ENCODE measurements at regions not wholly inside any gene's neighbourhood (a gene's known extent, or its start where the extent isn't known, plus 50 kb on each side); places are given as distances from the start of the nearest gene placed in this dataset.

GRCh38 chr2:225318440-225318839, 81.1 kb upstream of the NYAP2 start:
- TF ChIP-seq, protein P1, sequence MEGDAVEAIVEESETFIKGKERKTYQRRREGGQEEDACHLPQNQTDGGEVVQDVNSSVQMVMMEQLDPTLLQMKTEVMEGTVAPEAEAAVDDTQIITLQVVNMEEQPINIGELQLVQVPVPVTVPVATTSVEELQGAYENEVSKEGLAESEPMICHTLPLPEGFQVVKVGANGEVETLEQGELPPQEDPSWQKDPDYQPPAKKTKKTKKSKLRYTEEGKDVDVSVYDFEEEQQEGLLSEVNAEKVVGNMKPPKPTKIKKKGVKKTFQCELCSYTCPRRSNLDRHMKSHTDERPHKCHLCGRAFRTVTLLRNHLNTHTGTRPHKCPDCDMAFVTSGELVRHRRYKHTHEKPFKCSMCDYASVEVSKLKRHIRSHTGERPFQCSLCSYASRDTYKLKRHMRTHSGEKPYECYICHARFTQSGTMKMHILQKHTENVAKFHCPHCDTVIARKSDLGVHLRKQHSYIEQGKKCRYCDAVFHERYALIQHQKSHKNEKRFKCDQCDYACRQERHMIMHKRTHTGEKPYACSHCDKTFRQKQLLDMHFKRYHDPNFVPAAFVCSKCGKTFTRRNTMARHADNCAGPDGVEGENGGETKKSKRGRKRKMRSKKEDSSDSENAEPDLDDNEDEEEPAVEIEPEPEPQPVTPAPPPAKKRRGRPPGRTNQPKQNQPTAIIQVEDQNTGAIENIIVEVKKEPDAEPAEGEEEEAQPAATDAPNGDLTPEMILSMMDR (IDR thresholded peaks at IDR 0.05; ENCODE audit: low read depth, low read length) = no peak
- peaks cover 8% of the 10 kb centered on the region; the same call in 1 of the 2 replicates for H3K4me1 ChIP-seq
- no peak overlapping the region for H3K4me3 ChIP-seq (ENCODE audit: low read depth, low read length)
- H3K27me3 ChIP-seq = no peaks in the 10 kb centered on the region
- no peak for DNase-seq
- H3K36me3 ChIP-seq = no peaks in the 10 kb centered on the region
- no peaks in the 10 kb centered on the region for H3K9me3 ChIP-seq

DNA sequence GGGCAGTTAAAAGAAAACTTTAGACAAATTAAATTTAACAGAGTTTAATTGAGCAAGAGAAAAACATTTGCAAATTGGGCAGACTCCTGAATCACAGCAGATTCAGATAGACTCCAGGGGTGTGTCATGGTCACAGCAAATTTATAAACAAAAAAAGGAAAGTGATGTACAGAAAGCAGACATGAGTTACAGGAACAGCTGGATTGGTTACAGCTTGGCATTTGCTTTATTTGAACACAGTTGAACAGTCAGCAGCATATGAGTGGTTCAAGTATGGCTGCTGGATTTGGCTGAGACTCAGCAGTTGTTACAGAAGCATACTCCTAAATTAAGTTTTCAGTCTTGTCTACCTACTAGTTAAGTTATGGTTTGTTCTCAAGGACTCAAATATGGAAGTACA, 82.3 kb upstream of the NYAP2 start:
- TF ChIP-seq, protein P1 (IDR thresholded peaks at IDR 0.05; ENCODE audit: low read depth, low read length) = no peak
- peaks cover 8% of the 10 kb centered on the region; the same call in 1 of the 2 replicates for H3K4me1 ChIP-seq
- no peak overlapping the region for H3K4me3 ChIP-seq (ENCODE audit: low read depth, low read length)
- DNase-seq = no peak
- H3K36me3 ChIP-seq = no peaks in the 10 kb centered on the region
- H3K9me3 ChIP-seq = no peaks in the 10 kb centered on the region
- H3K27me3 ChIP-seq = no peaks in the 10 kb centered on the region

- TF ChIP-seq, protein P1 (IDR thresholded peaks at IDR 0.05; ENCODE audit: low read depth, low read length) = no peak
- Histone ChIP-seq H3K36me3 (no peaks in the 10 kb centered on the region), H3K9me3 (no peaks in the 10 kb centered on the region), H3K27me3 (no peaks in the 10 kb centered on the region), H3K4me3 (ENCODE audit: low read depth, low read length) (no peak overlapping the region), H3K4me1 (peaks cover 5% of the 10 kb centered on the region; the same call in 1 of the 2 replicates)
- no peak for DNase-seq
Measured at GRCh38 chr2:225310745-225311144, 88.8 kb upstream of the NYAP2 start.

GRCh38 chr2:225309516-225309915, 90.0 kb upstream of the NYAP2 start:
- Histone ChIP-seq H3K27me3 (no peaks in the 10 kb centered on the region), H3K4me1 (peaks cover 5% of the 10 kb centered on the region; the same call in 1 of the 2 replicates), H3K36me3 (no peaks in the 10 kb centered on the region), H3K4me3 (ENCODE audit: low read depth, low read length) (no peak overlapping the region), H3K9me3 (no peaks in the 10 kb centered on the region)
- TF ChIP-seq, protein P1 (IDR thresholded peaks at IDR 0.05; ENCODE audit: low read depth, low read length) = no peak
- no peak for DNase-seq

DNA sequence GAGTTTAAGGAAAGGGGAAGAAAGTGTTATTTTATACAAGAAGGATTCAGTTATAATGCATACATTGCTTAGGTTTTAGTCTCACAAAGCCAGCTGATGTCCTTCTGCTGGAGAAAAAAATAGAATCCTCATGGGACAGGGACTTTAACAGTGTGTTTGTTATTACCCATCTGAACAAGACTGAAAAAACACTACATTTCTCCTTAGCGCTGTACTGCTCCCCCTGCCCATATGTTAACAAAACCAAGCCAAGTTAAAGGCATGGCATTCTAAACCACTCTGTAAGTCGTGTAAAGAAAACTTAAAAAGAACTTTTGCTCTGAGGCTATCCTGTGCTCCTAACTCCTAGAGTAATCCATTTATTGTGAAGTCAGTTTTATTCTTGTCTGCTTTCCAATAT, 102.6 kb upstream of the NYAP2 start:
- H3K36me3 ChIP-seq = no peaks in the 10 kb centered on the region
- no peak overlapping the region for H3K4me3 ChIP-seq (ENCODE audit: low read depth, low read length)
- no peaks in the 10 kb centered on the region for H3K27me3 ChIP-seq
- H3K9me3 ChIP-seq = no peaks in the 10 kb centered on the region; the same call in 1 of the 2 replicates
- TF ChIP-seq, protein P1 (IDR thresholded peaks at IDR 0.05; ENCODE audit: low read depth, low read length) = no peak
- no peak for DNase-seq
- no peaks in the 10 kb centered on the region for H3K4me1 ChIP-seq

DNA sequence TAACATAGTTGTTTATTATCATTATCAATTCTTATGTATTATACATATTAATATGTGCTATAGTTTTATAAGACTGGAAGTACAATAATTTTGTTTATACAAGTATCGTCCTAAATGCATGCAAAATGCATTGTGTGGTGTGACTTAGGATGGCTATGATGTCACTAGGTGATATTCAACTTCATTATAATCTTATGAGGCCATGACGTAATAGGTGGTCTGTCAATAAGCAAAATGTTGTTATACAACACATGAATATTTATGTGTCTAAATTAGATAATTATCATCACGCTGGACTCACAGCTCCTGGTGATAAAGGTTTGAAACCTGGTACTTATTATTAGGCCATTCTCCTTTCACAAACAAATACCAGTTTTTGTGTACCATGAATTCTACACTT, 104.4 kb upstream of the NYAP2 start:
- Histone ChIP-seq H3K4me3 (ENCODE audit: low read depth, low read length) (no peak overlapping the region), H3K9me3 (peaks cover 5% of the 10 kb centered on the region; the same call in 1 of the 2 replicates), H3K4me1 (no peaks in the 10 kb centered on the region), H3K27me3 (no peaks in the 10 kb centered on the region), H3K36me3 (no peaks in the 10 kb centered on the region)
- no peak for DNase-seq
- TF ChIP-seq, protein P1 (IDR thresholded peaks at IDR 0.05; ENCODE audit: low read depth, low read length) = no peak

All from BE2C (cell line).